Testis (tissue), 2 donors: ENCODE measurements at regions not wholly inside any gene's neighbourhood (a gene's known extent, or its start where the extent isn't known, plus 50 kb on each side); places are given as distances from the start of the nearest gene placed in this dataset.

Experiments used
- DNase-seq: peaks from one replicate; pipeline ENCODE4 v3.0.0-alpha.2; 2019
- H3K27ac ChIP-seq, 2 donors: fragments of 200-600 bp; sonication (generic); one replicate each; pipeline ENCODE4 v1.5.1; 2019
- H3K27me3 ChIP-seq: fragments of 200-600 bp; sonication (generic); one replicate; pipeline ENCODE4 v1.5.1; 2019
- H3K36me3 ChIP-seq: fragments of 200-600 bp; sonication (generic); one replicate; pipeline ENCODE4 v1.5.1; 2017; ENCODE audit warnings: low read depth; ENCODE audit errors: missing control alignments
- H3K4me1 ChIP-seq: fragments of 200-600 bp; sonication (generic); one replicate; pipeline ENCODE4 v1.5.1; 2019
- H3K4me3 ChIP-seq, 2 donors: fragments of 200-600 bp; sonication (generic); one replicate each; pipeline ENCODE4 v1.5.1; 2017 to 2019
- H3K9me3 ChIP-seq: fragments of 200-600 bp; sonication (generic); one replicate; pipeline ENCODE4 v1.5.1; 2017
- CTCF ChIP-seq, 3 experiments: fragments of 450-650 bp in 2 of 3; fragments of 200-600 bp in 1 of 3; sonication (generic) in 1 of 3; IDR thresholded peaks; one replicate each; pipeline ENCODE4 v1.5.1; 2016 to 2019; ENCODE audit warnings: antibody characterized with exemption in 3 of 3, mild to moderate bottlenecking in 2 of 3, moderate library complexity in 1 of 3
- POLR2A ChIP-seq: fragments of 450-650 bp; IDR thresholded peaks from one replicate; pipeline ENCODE4 v1.6.1; 2017; ENCODE audit warnings: antibody characterized with exemption, mild to moderate bottlenecking, moderate library complexity
- WGBS, 2 donors: methylation state at CpG; one replicate each; pipeline ENCODE4 v1.1.5; 2018; 5-methylcytosine and 5-hydroxymethylcytosine counted together
- intact Hi-C: fragments of 100-400 bp; cut with DNase I; formaldehyde crosslinking; loops from one replicate; pipeline ENCODE4 v1.15.1; 2023; ENCODE audit warnings: low total_unique reads

DNA sequence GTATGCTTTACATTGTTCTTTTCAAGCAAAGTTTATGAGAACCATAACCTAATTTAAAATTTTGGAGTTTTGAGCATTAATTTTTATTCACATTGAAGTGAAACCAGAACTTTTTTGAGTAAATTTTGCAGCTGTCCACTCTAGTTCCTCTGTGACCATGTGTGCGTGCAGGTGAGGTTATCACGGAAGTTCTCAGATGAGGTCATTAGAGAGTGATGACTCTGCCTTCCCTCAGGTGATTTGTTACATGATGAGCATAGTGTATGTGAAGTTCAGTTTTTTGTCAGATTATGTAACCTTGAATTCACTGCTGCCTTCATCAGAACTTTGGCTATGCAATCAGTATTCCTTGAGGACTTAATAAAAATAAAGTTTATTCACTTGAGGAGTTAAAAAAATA is 828.2 kb downstream of the ADGRL2 start:
- H3K27me3 ChIP-seq, result no peaks in the 10 kb centered on the region
- H3K36me3 ChIP-seq, result no peaks in the 10 kb centered on the region
- TF ChIP-seq CTCF (IDR thresholded peaks at IDR 0.05) (no peak), POLR2A (no peak)
- intact Hi-C loops, result no loop called here
- H3K4me3 ChIP-seq, result no peak overlapping the region
- no peaks in the 10 kb centered on the region for H3K4me1 ChIP-seq
- H3K9me3 ChIP-seq, result no peaks in the 10 kb centered on the region
- WGBS, 2 donors, result 84 to 96% methylated on average over 2 of the region's 2 CpGs
- no peak for DNase-seq
- H3K27ac ChIP-seq, result no peak overlapping the region

DNA sequence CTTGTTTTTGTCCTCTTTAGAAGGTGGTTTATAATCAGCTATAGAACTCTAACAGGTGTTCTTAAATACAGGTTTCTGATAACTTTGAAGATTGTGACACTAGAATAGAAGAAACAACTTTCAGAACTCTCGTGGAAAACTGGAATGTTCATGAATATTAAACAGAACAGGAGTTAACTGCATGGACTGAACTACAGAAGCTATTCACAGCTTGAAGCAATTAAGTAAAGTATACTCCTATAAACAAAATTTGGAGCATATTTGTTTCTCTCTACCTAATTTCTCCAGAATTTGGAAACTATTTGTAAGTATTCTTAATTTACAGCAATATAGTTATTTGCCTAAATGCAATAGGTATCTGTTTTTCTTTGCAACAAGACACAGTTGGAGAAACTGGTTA is 824.8 kb downstream of the ADGRL2 start:
- no peaks in the 10 kb centered on the region for H3K4me1 ChIP-seq
- 84 to 87% methylated on average over 1 of the region's 1 CpG for WGBS, 2 donors
- intact Hi-C loops, result no loop called here
- no peak overlapping the region for H3K27ac ChIP-seq
- no peak for DNase-seq
- H3K27me3 ChIP-seq, result no peaks in the 10 kb centered on the region
- TF ChIP-seq CTCF (IDR thresholded peaks at IDR 0.05) (no peak), POLR2A (no peak)
- no peaks in the 10 kb centered on the region for H3K9me3 ChIP-seq
- H3K4me3 ChIP-seq, result no peak overlapping the region
- H3K36me3 ChIP-seq, result no peaks in the 10 kb centered on the region

DNA sequence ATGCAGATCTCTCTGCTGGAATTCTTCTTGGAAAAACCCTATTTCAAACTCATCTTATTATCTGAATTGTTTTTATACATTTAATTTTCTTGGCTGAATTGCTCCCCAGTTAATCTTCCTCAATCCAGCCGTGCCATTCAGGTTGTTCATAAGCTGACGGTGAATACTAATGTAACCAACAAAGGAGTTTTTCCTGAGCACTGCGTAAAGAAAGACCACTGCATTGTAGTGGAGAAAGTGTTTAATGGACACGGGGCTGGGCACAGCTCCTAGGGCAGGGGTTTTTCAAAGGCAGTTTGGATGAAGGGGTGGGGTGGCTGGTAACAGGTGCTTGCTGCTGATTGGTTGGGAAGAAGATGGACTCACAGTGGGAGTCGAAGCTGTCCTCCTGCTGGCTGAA is 820.3 kb downstream of the ADGRL2 start:
- no peak for DNase-seq
- intact Hi-C loops, result no loop called here

DNA sequence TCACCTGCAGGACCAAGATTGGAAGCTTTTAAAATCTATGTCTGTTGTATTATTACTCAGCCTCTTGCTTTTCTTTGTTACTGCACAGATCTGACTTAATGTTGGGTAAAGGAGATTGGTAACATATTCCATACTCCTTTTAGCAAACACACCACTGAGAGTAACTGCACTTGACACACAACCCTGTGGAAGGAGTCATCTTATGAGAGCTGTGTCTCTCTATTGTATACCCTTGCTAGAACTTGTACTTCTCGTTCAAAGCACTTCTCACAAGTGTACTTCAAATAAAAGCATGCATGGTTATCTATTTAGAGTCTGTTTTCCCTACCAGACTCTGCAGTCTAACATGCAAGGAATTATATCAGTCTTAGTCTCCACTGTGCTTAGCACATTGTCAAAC is 813.4 kb downstream of the ADGRL2 start:
- no peak overlapping the region for H3K27ac ChIP-seq
- H3K36me3 ChIP-seq, result no peaks in the 10 kb centered on the region
- no peaks in the 10 kb centered on the region for H3K9me3 ChIP-seq
- no peaks in the 10 kb centered on the region for H3K4me1 ChIP-seq
- 84 to 94% methylated on average over 1 of the region's 1 CpG for WGBS, 2 donors
- H3K4me3 ChIP-seq, result no peak overlapping the region
- no peaks in the 10 kb centered on the region for H3K27me3 ChIP-seq
- intact Hi-C loops, result no loop called here
- DNase-seq, result no peak
- TF ChIP-seq CTCF (IDR thresholded peaks at IDR 0.05) (no peak), POLR2A (no peak)

More for the DNA sequence above, 820.3 kb downstream of the ADGRL2 start:
- 74 to 81% methylated on average over 5 of the region's 5 CpGs for WGBS, 2 donors
- Histone ChIP-seq H3K27me3 (no peaks in the 10 kb centered on the region), H3K36me3 (no peaks in the 10 kb centered on the region), H3K9me3 (no peaks in the 10 kb centered on the region), H3K27ac (no peak overlapping the region), H3K4me3 (no peak overlapping the region), H3K4me1 (no peaks in the 10 kb centered on the region)
- TF ChIP-seq CTCF (IDR thresholded peaks at IDR 0.05) (no peak), POLR2A (no peak)

GRCh38 chr1:82612986-82613385 is 812.3 kb downstream of the ADGRL2 start:
- TF ChIP-seq POLR2A (no peak), CTCF (IDR thresholded peaks at IDR 0.05) (no peak)
- H3K27me3 ChIP-seq, result no peaks in the 10 kb centered on the region
- DNase-seq, result no peak
- H3K4me1 ChIP-seq, result no peaks in the 10 kb centered on the region
- intact Hi-C loops, result no loop called here
- 71 to 82% methylated on average over 3 of the region's 3 CpGs for WGBS, 2 donors
- H3K36me3 ChIP-seq, result no peaks in the 10 kb centered on the region
- H3K4me3 ChIP-seq, result no peak overlapping the region
- no peak overlapping the region for H3K27ac ChIP-seq
- H3K9me3 ChIP-seq, result no peaks in the 10 kb centered on the region
